HL-60 (cell line): ENCODE measurements at regions not wholly inside any gene's neighbourhood (a gene's known extent, or its start where the extent isn't known, plus 50 kb on each side); places are given as distances from the start of the nearest gene placed in this dataset.

Experiments used
- DNase-seq, 2 experiments: peaks; one replicate each; pipeline ENCODE4 v3.0.0-alpha.2; 2010 to 2020; ENCODE audit warnings: low read depth in 1 of 2, low spot score in 1 of 2
- H3K27ac ChIP-seq: fragments of 250-450 bp; sonication (Bioruptor Pico); replicated peaks from 2 replicates; pipeline ENCODE4 v1.5.1; 2020; ENCODE audit warnings: mild to moderate bottlenecking, moderate library complexity
- H3K27me3 ChIP-seq: fragments of 250-450 bp; sonication (Bioruptor Pico); 2 replicates; pipeline ENCODE4 v1.5.1; 2021; ENCODE audit warnings: mild to moderate bottlenecking, moderate library complexity; ENCODE audit not compliant: insufficient read depth, poor library complexity, severe bottlenecking
- H3K4me3 ChIP-seq: replicated peaks from 2 replicates; pipeline ENCODE4 v1.5.1; 2011; ENCODE audit warnings: mild to moderate bottlenecking, control low read depth, low read length; ENCODE audit not compliant: insufficient read depth
- GABPA ChIP-seq: IDR thresholded peaks from 2 replicates; pipeline ENCODE4 v1.6.1; 2012; ENCODE audit warnings: low read depth
- POLR2AphosphoS5 ChIP-seq: IDR thresholded peaks from 2 replicates; pipeline ENCODE4 v1.6.1; 2012; ENCODE audit warnings: low read depth
- SPI1 ChIP-seq: IDR thresholded peaks from 2 replicates; pipeline ENCODE4 v1.6.1; 2012; ENCODE audit warnings: low read depth, mild to moderate bottlenecking, borderline replicate concordance
- TF ChIP-seq, protein P1 (sequence below): IDR thresholded peaks from 2 replicates; pipeline ENCODE4 v1.6.1; 2012; ENCODE audit warnings: low read depth; ENCODE audit not compliant: insufficient replicate concordance
- TF ChIP-seq, protein P2 (sequence below): IDR thresholded peaks from one replicate; pipeline ENCODE4 v1.5.1; 2011; ENCODE audit warnings: low read length, control low read depth, inconsistent platforms; ENCODE audit not compliant: insufficient read depth

DNA sequence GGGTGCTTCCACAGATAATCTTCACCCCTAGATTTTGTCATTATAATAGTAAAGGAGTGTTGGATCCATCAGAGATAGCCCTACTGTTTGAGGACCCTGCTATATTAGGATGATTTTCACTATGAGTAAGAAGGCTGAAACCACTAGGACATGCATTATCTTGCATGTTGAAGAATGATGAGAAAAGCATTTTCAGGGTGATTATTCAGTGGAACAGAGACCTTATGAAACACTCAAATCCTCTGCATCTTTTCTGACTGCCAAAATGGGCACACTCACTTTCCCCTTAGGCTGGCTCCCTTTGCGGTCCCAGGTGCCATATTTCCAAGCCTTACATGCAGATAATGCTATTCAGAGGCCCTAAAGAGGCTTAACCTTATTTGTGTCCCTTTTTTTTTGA is 296.9 kb downstream of the RND3 start:
- no peaks in the 10 kb centered on the region for H3K27me3 ChIP-seq
- no peak overlapping the region for H3K27ac ChIP-seq
- DNase-seq = no peak
- H3K4me3 ChIP-seq = no peak overlapping the region
- TF ChIP-seq POLR2AphosphoS5 (no peak), SPI1 (no peak)
- TF ChIP-seq, protein P1, sequence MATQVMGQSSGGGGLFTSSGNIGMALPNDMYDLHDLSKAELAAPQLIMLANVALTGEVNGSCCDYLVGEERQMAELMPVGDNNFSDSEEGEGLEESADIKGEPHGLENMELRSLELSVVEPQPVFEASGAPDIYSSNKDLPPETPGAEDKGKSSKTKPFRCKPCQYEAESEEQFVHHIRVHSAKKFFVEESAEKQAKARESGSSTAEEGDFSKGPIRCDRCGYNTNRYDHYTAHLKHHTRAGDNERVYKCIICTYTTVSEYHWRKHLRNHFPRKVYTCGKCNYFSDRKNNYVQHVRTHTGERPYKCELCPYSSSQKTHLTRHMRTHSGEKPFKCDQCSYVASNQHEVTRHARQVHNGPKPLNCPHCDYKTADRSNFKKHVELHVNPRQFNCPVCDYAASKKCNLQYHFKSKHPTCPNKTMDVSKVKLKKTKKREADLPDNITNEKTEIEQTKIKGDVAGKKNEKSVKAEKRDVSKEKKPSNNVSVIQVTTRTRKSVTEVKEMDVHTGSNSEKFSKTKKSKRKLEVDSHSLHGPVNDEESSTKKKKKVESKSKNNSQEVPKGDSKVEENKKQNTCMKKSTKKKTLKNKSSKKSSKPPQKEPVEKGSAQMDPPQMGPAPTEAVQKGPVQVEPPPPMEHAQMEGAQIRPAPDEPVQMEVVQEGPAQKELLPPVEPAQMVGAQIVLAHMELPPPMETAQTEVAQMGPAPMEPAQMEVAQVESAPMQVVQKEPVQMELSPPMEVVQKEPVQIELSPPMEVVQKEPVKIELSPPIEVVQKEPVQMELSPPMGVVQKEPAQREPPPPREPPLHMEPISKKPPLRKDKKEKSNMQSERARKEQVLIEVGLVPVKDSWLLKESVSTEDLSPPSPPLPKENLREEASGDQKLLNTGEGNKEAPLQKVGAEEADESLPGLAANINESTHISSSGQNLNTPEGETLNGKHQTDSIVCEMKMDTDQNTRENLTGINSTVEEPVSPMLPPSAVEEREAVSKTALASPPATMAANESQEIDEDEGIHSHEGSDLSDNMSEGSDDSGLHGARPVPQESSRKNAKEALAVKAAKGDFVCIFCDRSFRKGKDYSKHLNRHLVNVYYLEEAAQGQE = no peak

GRCh38 chr2:150188800-150189199 is 298.7 kb downstream of the RND3 start:
- H3K4me3 ChIP-seq = no peak overlapping the region
- H3K27ac ChIP-seq = no peak overlapping the region
- no peak for DNase-seq
- TF ChIP-seq, protein P2, sequence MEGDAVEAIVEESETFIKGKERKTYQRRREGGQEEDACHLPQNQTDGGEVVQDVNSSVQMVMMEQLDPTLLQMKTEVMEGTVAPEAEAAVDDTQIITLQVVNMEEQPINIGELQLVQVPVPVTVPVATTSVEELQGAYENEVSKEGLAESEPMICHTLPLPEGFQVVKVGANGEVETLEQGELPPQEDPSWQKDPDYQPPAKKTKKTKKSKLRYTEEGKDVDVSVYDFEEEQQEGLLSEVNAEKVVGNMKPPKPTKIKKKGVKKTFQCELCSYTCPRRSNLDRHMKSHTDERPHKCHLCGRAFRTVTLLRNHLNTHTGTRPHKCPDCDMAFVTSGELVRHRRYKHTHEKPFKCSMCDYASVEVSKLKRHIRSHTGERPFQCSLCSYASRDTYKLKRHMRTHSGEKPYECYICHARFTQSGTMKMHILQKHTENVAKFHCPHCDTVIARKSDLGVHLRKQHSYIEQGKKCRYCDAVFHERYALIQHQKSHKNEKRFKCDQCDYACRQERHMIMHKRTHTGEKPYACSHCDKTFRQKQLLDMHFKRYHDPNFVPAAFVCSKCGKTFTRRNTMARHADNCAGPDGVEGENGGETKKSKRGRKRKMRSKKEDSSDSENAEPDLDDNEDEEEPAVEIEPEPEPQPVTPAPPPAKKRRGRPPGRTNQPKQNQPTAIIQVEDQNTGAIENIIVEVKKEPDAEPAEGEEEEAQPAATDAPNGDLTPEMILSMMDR = no peak
- TF ChIP-seq, protein P1 = no peak
- TF ChIP-seq POLR2AphosphoS5 (no peak), SPI1 (no peak), GABPA (no peak)
- H3K27me3 ChIP-seq = no peaks in the 10 kb centered on the region

DNA sequence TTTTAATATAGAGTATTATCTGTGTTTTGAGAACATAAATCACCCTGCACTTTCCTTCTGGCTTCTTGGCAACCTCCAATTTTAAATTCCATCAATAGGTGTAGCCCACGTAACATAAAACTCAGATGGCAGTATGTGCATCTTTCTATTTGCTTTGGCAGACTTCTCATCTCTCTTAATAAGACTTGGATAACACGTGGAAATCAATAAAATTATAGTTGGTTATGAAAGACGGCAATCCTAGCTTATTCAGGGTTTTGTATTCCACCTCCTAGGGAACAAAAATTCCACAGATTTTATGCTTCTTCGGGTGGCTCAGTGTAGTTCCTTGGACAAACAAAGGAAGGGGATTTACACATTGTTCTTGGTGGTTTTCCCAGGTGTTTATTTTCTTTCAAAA is 299.3 kb downstream of the RND3 start:
- Histone ChIP-seq H3K27me3 (no peaks in the 10 kb centered on the region), H3K27ac (no peak overlapping the region), H3K4me3 (no peak overlapping the region)
- TF ChIP-seq SPI1 = no peak
- TF ChIP-seq, protein P2 = no peak
- no peak for TF ChIP-seq POLR2AphosphoS5
- TF ChIP-seq, protein P1 = no peak
- TF ChIP-seq GABPA = no peak
- DNase-seq = no peak
